Right lobe of liver (tissue), 6 donors: ENCODE measurements at regions not wholly inside any gene's neighbourhood (a gene's known extent, or its start where the extent isn't known, plus 50 kb on each side); places are given as distances from the start of the nearest gene placed in this dataset.

Experiments used
- ATAC-seq, 4 donors: fragments of 200-7000 bp; cut with Tn5 transposase; one replicate each; pipeline ENCODE4 v1.9.1; 2020; ENCODE audit warnings: mild to moderate bottlenecking in 4 of 4, moderate library complexity in 4 of 4
- DNase-seq, 3 donors: peaks; one replicate each; pipeline ENCODE4 v3.0.0-alpha.2; 2020
- H3K27ac ChIP-seq, 3 donors: fragments of 200-600 bp; one replicate each; pipeline ENCODE4 v1.8.0; 2022
- H3K27me3 ChIP-seq, 2 donors: fragments of 200-600 bp; one replicate each; pipeline ENCODE4 v1.8.0; 2022
- H3K36me3 ChIP-seq, 4 donors: fragments of 200-600 bp; sonication (generic) in 1 of 4; one replicate each; pipeline versions ENCODE4 v1.5.1 to v1.8.0; 2017 to 2022; ENCODE audit warnings: control low read depth in 1 of 4
- H3K4me1 ChIP-seq, 4 donors: fragments of 200-600 bp; sonication (generic) in 1 of 4; one replicate each; pipeline versions ENCODE4 v1.5.1 to v1.8.0; 2017 to 2022; ENCODE audit warnings: control low read depth in 1 of 4
- H3K4me3 ChIP-seq, 3 donors: fragments of 200-600 bp; one replicate each; pipeline ENCODE4 v1.8.0; 2022
- H3K9me3 ChIP-seq, 4 donors: fragments of 200-600 bp; sonication (generic) in 1 of 4; one replicate each; pipeline versions ENCODE4 v1.5.1 to v1.8.0; 2017 to 2022; ENCODE audit warnings: control low read depth in 1 of 4
- POLR2A ChIP-seq: fragments of 450-650 bp; IDR thresholded peaks from one replicate; pipeline ENCODE4 v1.6.1; 2017; ENCODE audit warnings: antibody characterized with exemption, mild to moderate bottlenecking
- WGBS: methylation state at CpG from one replicate; pipeline ENCODE4 v1.1.6; 2018; ENCODE audit warnings: low coverage, low lambda C conversion rate; ENCODE audit not compliant: insufficient coverage; ENCODE audit errors: missing lambda C conversion rate; 5-methylcytosine and 5-hydroxymethylcytosine counted together
- intact Hi-C, 2 donors: fragments of 100-400 bp; cut with DNase I; formaldehyde crosslinking; loops; one replicate each; pipeline versions ENCODE4 v1.11.2 to v1.14.1; 2022
- TF ChIP-seq, protein P1 (sequence below), 4 donors: fragments of 200-600 bp in 3 of 4; fragments of 450-650 bp in 1 of 4; IDR thresholded peaks; one replicate each; pipeline versions ENCODE4 v1.5.1 to v1.8.0; 2016 to 2022; ENCODE audit warnings: antibody characterized with exemption in 4 of 4, mild to moderate bottlenecking in 2 of 4
- donor health status: DM: no; HTN: yes; CAD: no.
- donor health status: DM: no; HTN: no; CAD: no.
- donor health status: DM: no; HTN: no; CAD: no.
- donor health status: DM: no; HTN: yes; CAD: no.
- donor health status: DM: no; HTN: yes; CAD: no.

- no peaks in the 10 kb centered on the region for H3K27me3 ChIP-seq
- TF ChIP-seq POLR2A = no peak
- TF ChIP-seq, protein P1, sequence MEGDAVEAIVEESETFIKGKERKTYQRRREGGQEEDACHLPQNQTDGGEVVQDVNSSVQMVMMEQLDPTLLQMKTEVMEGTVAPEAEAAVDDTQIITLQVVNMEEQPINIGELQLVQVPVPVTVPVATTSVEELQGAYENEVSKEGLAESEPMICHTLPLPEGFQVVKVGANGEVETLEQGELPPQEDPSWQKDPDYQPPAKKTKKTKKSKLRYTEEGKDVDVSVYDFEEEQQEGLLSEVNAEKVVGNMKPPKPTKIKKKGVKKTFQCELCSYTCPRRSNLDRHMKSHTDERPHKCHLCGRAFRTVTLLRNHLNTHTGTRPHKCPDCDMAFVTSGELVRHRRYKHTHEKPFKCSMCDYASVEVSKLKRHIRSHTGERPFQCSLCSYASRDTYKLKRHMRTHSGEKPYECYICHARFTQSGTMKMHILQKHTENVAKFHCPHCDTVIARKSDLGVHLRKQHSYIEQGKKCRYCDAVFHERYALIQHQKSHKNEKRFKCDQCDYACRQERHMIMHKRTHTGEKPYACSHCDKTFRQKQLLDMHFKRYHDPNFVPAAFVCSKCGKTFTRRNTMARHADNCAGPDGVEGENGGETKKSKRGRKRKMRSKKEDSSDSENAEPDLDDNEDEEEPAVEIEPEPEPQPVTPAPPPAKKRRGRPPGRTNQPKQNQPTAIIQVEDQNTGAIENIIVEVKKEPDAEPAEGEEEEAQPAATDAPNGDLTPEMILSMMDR (IDR thresholded peaks at IDR 0.05) = no peak
- no peak overlapping the region for H3K4me3 ChIP-seq
- no peak for ATAC-seq
- no peaks in the 10 kb centered on the region for H3K36me3 ChIP-seq
- no peaks in the 10 kb centered on the region for H3K9me3 ChIP-seq
- H3K27ac ChIP-seq = no peak overlapping the region
- DNase-seq = no peak
- no peaks in the 10 kb centered on the region for H3K4me1 ChIP-seq
- intact Hi-C loops = no loop called here
- 78% methylated on average over 1 of the region's 1 CpG for WGBS
These were observed 122.4 kb upstream of the MSX2 start for GRCh38 chr5:174601946-174602345.

DNA sequence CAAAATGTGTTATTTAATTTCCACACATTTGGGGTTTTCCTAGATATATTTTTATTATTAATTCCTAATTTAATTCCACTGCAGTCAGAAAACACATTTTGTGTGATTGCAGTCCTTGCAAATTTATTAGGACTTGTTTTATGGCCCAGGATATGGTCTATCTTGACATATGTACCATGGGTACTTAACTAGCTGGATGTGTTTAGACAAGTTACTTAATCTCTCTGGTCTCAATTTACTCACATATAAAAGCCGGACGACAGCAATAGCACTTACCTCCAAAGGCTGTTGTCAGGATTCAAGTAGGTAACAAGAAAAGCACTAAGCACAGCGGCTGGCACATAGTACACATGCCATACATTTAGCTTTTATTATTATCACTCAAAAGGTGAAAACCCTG, 118.2 kb upstream of the MSX2 start:
- intact Hi-C loops = no loop called here
- Histone ChIP-seq H3K4me1 (no peaks in the 10 kb centered on the region), H3K27me3 (no peaks in the 10 kb centered on the region), H3K27ac (no peak overlapping the region), H3K36me3 (no peaks in the 10 kb centered on the region), H3K9me3 (no peaks in the 10 kb centered on the region), H3K4me3 (no peak overlapping the region)
- TF ChIP-seq POLR2A = no peak
- 60% methylated on average over 3 of the region's 3 CpGs for WGBS
- DNase-seq (no peak), ATAC-seq (no peak)

DNA sequence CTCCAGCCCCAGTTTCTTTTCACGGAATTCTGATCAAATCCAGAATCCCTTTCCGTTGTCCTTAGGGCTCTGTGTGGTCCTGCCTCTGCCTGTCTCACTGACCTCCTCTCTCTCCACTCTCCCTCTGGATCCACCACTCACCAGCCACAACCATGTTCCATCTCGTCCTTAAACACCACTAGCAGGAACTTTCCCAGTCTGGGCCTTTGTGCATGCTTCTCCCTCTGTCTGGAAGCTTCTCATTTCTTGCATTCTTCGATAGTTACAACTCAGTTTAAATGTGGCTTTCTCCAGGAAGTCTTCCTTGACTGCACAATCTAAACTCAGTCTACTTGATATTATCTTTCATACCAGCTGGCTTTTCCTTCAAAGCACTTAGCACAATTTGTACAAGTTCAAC, 117.7 kb upstream of the MSX2 start:
- DNase-seq (no peak), ATAC-seq (no peak)
- Histone ChIP-seq H3K4me1 (no peaks in the 10 kb centered on the region), H3K27me3 (no peaks in the 10 kb centered on the region), H3K36me3 (no peaks in the 10 kb centered on the region), H3K4me3 (no peak overlapping the region), H3K9me3 (no peaks in the 10 kb centered on the region), H3K27ac (no peak overlapping the region)
- no peak for TF ChIP-seq POLR2A
- TF ChIP-seq, protein P1 (IDR thresholded peaks at IDR 0.05) = no peak
- intact Hi-C loops = no loop called here
- WGBS = 38% methylated on average over 4 of the region's 4 CpGs

DNA sequence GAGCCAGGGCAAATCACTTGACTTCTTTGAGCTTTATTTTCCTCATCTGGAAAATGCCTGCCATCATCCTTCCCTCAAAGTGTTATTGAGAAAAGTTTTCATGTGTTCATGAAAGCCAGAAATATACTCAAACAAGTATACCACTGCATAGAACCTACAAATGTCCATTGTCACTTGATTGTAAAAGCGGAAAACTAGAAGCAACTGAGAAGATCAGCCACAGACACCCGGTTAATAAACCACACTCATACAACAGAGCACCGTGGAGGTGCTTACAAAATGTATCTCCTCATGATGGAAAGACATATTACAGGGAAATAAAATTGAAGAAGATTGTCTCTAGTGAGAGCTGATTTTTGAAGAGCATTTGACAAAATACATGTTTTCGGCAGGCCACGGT, 117.2 kb upstream of the MSX2 start:
- ATAC-seq (no peak), DNase-seq (no peak)
- Histone ChIP-seq H3K4me1 (no peaks in the 10 kb centered on the region), H3K9me3 (no peaks in the 10 kb centered on the region), H3K36me3 (no peaks in the 10 kb centered on the region), H3K4me3 (no peak overlapping the region), H3K27ac (no peak overlapping the region), H3K27me3 (no peaks in the 10 kb centered on the region)
- 61% methylated on average over 5 of the region's 5 CpGs for WGBS
- intact Hi-C loops = no loop called here
- TF ChIP-seq, protein P1 (IDR thresholded peaks at IDR 0.05) = no peak
- no peak for TF ChIP-seq POLR2A

DNA sequence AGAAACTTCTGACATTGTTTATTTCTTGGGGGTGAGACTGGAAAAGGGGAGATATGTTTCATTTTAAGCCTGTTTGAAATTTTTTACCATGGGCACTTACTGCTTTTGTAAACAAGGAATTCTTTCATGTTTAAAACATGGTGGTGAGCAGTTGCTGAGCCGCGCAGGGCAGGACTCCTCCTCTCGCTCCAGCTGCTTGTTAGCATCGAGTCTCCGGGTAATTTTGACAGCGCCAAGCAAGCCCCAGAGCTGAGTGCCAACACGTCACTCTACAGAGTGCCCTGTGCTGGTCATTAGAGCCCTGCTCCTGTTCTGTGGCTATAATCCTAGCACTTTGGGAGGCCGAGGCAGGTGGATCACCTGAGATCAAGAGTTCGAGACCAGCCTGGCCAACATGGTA, 116.5 kb upstream of the MSX2 start:
- 50% methylated on average over 2 of the region's 9 CpGs for WGBS
- no peak for DNase-seq
- ATAC-seq = no peak
- Histone ChIP-seq H3K27ac (no peak overlapping the region), H3K9me3 (no peaks in the 10 kb centered on the region), H3K36me3 (no peaks in the 10 kb centered on the region), H3K4me3 (no peak overlapping the region), H3K4me1 (no peaks in the 10 kb centered on the region), H3K27me3 (no peaks in the 10 kb centered on the region)
- intact Hi-C loops = no loop called here
- TF ChIP-seq, protein P1 (IDR thresholded peaks at IDR 0.05) = no peak
- no peak for TF ChIP-seq POLR2A
